Rectal smooth muscle tissue (tissue), 1 donor: ENCODE measurements at regions not wholly inside any gene's neighbourhood (a gene's known extent, or its start where the extent isn't known, plus 50 kb on each side); places are given as distances from the start of the nearest gene placed in this dataset.

Experiments used
- H3K27ac ChIP-seq: one replicate; pipeline ENCODE4 v1.7.0; 2013; ENCODE audit warnings: low read depth, low read length, inconsistent platforms
- H3K27me3 ChIP-seq: one replicate; pipeline ENCODE4 v1.7.0; 2013; ENCODE audit warnings: low read length; ENCODE audit not compliant: control insufficient read depth, insufficient read depth
- H3K36me3 ChIP-seq: one replicate; pipeline ENCODE4 v1.7.0; 2013; ENCODE audit warnings: low read length; ENCODE audit not compliant: control insufficient read depth, insufficient read depth
- H3K4me1 ChIP-seq: one replicate; pipeline ENCODE4 v1.7.0; 2013; ENCODE audit warnings: low read length; ENCODE audit not compliant: control insufficient read depth, insufficient read depth
- H3K4me3 ChIP-seq: one replicate; pipeline ENCODE4 v1.7.0; 2013; ENCODE audit warnings: low read length
- H3K9ac ChIP-seq: one replicate; pipeline ENCODE4 v1.7.0; 2013; ENCODE audit warnings: low read length

- Histone ChIP-seq H3K36me3 (no peaks in the 10 kb centered on the region), H3K4me3 (no peak overlapping the region), H3K9ac (no peak overlapping the region), H3K27ac (no peak overlapping the region), H3K27me3 (no peaks in the 10 kb centered on the region), H3K4me1 (no peaks in the 10 kb centered on the region)
These were observed 241.5 kb downstream of the GXYLT1 start for GRCh38 chr12:41903014-41903708.

- Histone ChIP-seq H3K4me3 (no peak overlapping the region), H3K4me1 (no peaks in the 10 kb centered on the region), H3K9ac (no peak overlapping the region), H3K27ac (no peak overlapping the region), H3K27me3 (no peaks in the 10 kb centered on the region), H3K36me3 (no peaks in the 10 kb centered on the region)
These were observed 245.1 kb downstream of the GXYLT1 start for GRCh38 chr12:41899577-41899976.

- no peak overlapping the region for H3K9ac ChIP-seq
- H3K36me3 ChIP-seq, result no peaks in the 10 kb centered on the region
- no peak overlapping the region for H3K4me3 ChIP-seq
- H3K27ac ChIP-seq, result no peak overlapping the region
- H3K27me3 ChIP-seq, result no peaks in the 10 kb centered on the region
- H3K4me1 ChIP-seq, result no peaks in the 10 kb centered on the region
These were observed 247.1 kb downstream of the GXYLT1 start for GRCh38 chr12:41897593-41897992.

- Histone ChIP-seq H3K4me1 (no peaks in the 10 kb centered on the region), H3K36me3 (no peaks in the 10 kb centered on the region), H3K27ac (no peak overlapping the region), H3K4me3 (no peak overlapping the region), H3K9ac (no peak overlapping the region), H3K27me3 (no peaks in the 10 kb centered on the region)
These were observed 251.2 kb downstream of the GXYLT1 start for GRCh38 chr12:41893491-41893890.

- Histone ChIP-seq H3K27me3 (no peaks in the 10 kb centered on the region), H3K9ac (no peak overlapping the region), H3K36me3 (no peaks in the 10 kb centered on the region), H3K27ac (no peak overlapping the region), H3K4me3 (no peak overlapping the region), H3K4me1 (no peaks in the 10 kb centered on the region)
These were observed 252.4 kb downstream of the GXYLT1 start for GRCh38 chr12:41892302-41892701.

- no peaks in the 10 kb centered on the region for H3K4me1 ChIP-seq
- H3K9ac ChIP-seq, result no peak overlapping the region
- no peak overlapping the region for H3K27ac ChIP-seq
- H3K27me3 ChIP-seq, result no peaks in the 10 kb centered on the region
- H3K36me3 ChIP-seq, result no peaks in the 10 kb centered on the region
- no peak overlapping the region for H3K4me3 ChIP-seq
These were observed 253.4 kb downstream of the GXYLT1 start for GRCh38 chr12:41891226-41891625.

GRCh38 chr12:41888285-41888684 lies 256.4 kb downstream of the GXYLT1 start:
- Histone ChIP-seq H3K4me3 (no peak overlapping the region), H3K36me3 (no peaks in the 10 kb centered on the region), H3K9ac (no peak overlapping the region), H3K4me1 (no peaks in the 10 kb centered on the region), H3K27ac (no peak overlapping the region), H3K27me3 (no peaks in the 10 kb centered on the region)

GRCh38 chr12:41881891-41882805 lies 262.5 kb downstream of the GXYLT1 start:
- Histone ChIP-seq H3K9ac (no peak overlapping the region), H3K36me3 (no peaks in the 10 kb centered on the region), H3K27ac (no peak overlapping the region), H3K4me1 (no peaks in the 10 kb centered on the region), H3K4me3 (no peak overlapping the region), H3K27me3 (no peaks in the 10 kb centered on the region)

GRCh38 chr12:41869432-41869831 lies 275.2 kb downstream of the GXYLT1 start:
- Histone ChIP-seq H3K4me3 (no peak overlapping the region), H3K27ac (no peak overlapping the region), H3K27me3 (no peaks in the 10 kb centered on the region), H3K9ac (no peak overlapping the region), H3K36me3 (no peaks in the 10 kb centered on the region), H3K4me1 (no peaks in the 10 kb centered on the region)

GRCh38 chr12:41866878-41867430 lies 277.7 kb downstream of the GXYLT1 start:
- no peak overlapping the region for H3K4me3 ChIP-seq
- no peaks in the 10 kb centered on the region for H3K27me3 ChIP-seq
- H3K9ac ChIP-seq, result no peak overlapping the region
- H3K27ac ChIP-seq, result no peak overlapping the region
- H3K36me3 ChIP-seq, result no peaks in the 10 kb centered on the region
- H3K4me1 ChIP-seq, result no peaks in the 10 kb centered on the region

GRCh38 chr12:41856228-41856627 lies 288.4 kb downstream of the GXYLT1 start:
- H3K4me1 ChIP-seq, result no peaks in the 10 kb centered on the region
- no peak overlapping the region for H3K9ac ChIP-seq
- no peaks in the 10 kb centered on the region for H3K27me3 ChIP-seq
- H3K27ac ChIP-seq, result no peak overlapping the region
- no peak overlapping the region for H3K4me3 ChIP-seq
- no peaks in the 10 kb centered on the region for H3K36me3 ChIP-seq

- Histone ChIP-seq H3K4me1 (no peaks in the 10 kb centered on the region), H3K9ac (no peak overlapping the region), H3K27me3 (no peaks in the 10 kb centered on the region), H3K27ac (no peak overlapping the region), H3K4me3 (no peak overlapping the region), H3K36me3 (no peaks in the 10 kb centered on the region)
These were observed 294.6 kb downstream of the GXYLT1 start for GRCh38 chr12:41850046-41850445.
